Occipital lobe (tissue), 1 donor: ENCODE measurements at regions not wholly inside any gene's neighbourhood (a gene's known extent, or its start where the extent isn't known, plus 50 kb on each side); places are given as distances from the start of the nearest gene placed in this dataset.

Experiments used
- DNase-seq: peaks from one replicate; lab custom pipeline; 2025; lab: John Stamatoyannopoulos, UW

- DNase-seq = no peak
Observed at GRCh38 chr6:104325341-104326172, 534.2 kb downstream of the HACE1 start.

- no peak for DNase-seq
Observed at GRCh38 chr6:104324301-104324700, 535.4 kb downstream of the HACE1 start.

DNA sequence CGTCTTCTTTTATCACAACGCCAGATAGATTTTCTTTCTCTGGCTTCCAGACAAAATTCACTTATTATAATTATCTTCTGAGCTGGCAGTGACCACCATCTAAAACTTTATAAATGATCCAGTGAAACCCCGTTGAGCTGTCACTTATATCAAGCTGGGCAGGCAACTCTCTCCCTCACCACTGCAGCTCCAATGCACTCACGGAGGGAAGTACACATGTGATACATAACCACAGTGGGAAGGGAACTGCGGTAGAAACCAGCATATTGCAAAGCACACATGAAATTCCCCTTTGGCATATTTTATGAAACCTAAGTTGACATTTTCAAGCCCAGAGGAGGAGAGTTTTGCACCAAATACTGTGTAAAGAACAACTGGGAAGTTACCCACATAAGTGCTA is 536.9 kb downstream of the HACE1 start:
- DNase-seq = no peak

DNA sequence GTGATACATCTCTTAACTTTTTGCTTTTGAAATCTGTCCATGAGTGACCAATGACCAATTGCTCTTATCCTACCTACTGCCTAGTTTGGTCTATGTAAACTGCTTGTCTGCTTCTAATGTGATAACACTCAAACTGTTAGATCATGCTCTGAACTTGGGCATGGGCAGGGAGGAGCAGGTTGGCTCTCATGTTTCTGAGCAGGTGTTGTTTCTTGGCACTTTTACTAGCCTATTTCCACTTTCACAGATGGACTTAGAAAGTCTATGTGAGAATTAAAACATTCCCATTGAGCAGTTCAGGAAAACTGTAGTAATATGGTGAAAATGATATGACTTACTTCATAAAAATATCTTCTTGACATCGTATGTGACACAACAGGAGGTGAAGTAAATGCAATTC is 538.4 kb downstream of the HACE1 start:
- no peak for DNase-seq

DNA sequence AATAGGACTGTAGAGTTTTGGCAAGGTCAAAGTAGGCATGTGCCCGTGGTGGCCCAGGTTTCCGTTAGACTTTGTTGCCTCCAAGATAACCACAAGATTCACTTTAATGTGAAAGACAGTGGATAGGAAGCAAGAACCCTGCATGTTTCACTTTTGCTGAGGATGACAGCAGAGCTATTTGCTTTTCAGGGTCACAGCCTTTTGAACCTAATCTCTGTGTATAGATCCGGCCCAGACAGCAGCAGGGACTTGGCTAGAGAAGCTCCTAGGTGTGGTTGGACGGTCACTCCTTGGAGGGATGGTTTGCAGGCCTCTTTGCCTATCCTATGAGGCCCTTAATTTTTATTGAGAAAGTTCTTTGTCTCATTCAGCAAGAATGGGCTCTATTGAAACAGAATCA is 538.8 kb downstream of the HACE1 start:
- DNase-seq = no peak

GRCh38 chr6:104312851-104313250 is 546.9 kb downstream of the HACE1 start:
- no peak for DNase-seq

- DNase-seq = no peak
Observed at GRCh38 chr6:104306211-104306610, 553.5 kb downstream of the HACE1 start.

DNA sequence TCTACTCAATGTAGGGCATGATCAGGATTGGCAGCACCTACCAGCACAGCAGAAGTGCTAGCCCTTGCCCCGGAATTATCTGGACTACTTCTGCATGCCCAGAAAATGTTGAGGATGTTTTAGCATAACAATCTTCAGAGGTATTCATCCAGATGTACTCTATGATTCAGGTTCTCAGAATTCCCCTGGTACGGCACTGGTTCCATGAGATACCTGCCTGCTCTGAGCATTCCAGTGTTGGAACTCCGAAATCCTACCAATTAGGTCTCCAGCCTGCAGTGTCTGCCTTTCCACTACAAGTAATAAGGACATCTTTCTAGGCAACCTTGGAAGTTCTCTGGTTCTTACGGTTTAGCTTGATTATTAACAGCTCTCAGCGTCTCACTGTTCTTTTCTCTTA is 554.5 kb downstream of the HACE1 start:
- DNase-seq = no peak

- no peak for DNase-seq
Observed at GRCh38 chr6:104301951-104302350, 557.8 kb downstream of the HACE1 start.

- DNase-seq = no peak
Observed at GRCh38 chr6:104286641-104287040, 573.1 kb downstream of the HACE1 start.

DNA sequence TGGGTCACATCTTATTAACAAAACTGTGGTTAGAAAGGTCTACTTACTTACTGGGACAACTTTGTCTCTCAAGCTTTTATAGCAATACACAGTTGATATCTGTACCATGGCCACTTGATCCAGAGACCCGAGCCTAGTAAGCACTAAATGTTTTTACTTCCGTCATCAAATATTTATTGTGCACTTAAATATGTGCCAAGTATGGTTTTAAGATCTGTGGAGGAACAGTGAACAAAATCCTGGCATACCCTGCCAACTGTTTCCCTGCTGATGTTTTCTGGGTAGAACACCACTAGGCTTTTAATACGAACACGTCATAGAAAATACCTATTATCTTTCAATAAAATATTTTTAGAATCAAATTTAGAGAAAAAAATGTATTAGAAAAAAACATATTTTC is 574.8 kb downstream of the HACE1 start:
- no peak for DNase-seq

- no peak for DNase-seq
Observed at GRCh38 chr6:104282581-104282980, 577.1 kb downstream of the HACE1 start.

GRCh38 chr6:104281370-104281769 is 578.3 kb downstream of the HACE1 start:
- no peak for DNase-seq

DNA sequence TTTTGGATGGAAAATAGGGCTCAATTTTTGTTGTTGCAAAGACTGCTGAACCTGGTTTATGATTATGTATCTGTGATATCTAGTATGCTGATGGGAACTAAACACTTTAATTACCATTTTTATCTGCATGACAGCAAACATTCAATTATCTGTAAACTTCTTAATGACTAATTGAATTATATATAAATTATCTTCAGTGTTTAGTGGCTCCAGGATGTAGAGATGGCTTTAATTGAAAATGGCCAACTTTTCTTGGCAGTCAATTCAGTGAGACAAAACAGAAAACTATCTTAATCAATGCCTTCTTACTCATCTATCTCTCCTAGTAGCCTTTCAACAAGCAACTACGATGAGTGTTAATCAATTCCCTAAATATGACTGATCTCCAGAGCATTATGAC is 591.3 kb downstream of the HACE1 start:
- no peak for DNase-seq

DNA sequence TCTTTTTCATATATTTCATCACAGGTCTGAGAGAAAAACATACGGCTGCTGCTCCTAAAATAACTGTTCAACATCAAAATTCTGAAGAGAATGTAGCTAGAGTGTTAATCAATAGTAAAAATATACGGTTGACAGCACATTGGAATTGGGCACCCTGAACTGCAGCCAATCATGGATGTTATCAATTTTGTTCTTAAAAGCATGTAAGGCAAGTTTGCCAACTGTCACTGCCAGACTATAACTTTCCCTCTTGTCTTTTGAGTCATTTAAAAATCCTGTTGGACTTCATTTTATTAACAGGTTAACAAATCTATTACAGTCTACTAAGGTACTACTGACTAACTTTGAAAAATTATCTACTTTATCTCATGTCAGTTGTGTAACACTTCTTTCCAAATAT is 592.8 kb downstream of the HACE1 start:
- DNase-seq = no peak

DNA sequence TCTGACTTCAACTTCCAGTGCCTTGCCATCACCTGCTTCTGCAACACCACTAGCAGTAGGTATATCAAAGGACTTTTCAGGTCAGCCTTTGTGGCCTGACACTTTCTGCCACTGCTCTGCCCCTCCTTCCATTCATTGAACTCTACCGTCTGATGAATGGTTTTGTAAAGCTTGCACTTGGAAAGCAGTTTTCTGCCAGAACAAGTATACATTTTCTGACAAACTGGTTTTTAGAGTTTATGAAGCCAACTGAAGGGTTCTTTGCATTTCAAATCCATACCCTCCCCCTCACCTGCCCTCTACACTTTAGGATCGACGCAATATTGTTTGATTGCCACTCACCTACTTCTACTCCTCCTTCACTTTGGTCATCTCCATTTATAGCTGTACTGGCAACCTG is 603.1 kb downstream of the HACE1 start:
- no peak for DNase-seq

GRCh38 chr6:104253236-104253635 is 606.5 kb downstream of the HACE1 start:
- no peak for DNase-seq

DNA sequence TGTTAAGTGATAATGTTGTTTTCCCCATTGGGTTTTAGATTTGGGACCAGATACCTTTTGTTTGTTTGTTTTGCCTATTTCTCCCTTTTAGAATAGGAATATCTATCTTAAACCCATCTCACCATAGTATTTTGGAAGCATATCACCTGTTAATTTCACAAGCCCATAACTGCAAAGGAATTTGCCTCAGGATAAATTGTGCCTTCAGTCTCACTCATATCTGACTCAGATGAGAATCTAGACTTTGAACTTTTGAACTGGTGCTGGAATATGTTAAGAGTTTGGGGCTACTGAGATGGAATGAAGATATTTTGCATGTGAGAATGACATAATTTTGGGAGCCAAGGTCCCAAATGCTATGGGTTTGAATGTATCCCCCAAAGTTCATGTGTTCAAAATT is 607.4 kb downstream of the HACE1 start:
- no peak for DNase-seq

DNA sequence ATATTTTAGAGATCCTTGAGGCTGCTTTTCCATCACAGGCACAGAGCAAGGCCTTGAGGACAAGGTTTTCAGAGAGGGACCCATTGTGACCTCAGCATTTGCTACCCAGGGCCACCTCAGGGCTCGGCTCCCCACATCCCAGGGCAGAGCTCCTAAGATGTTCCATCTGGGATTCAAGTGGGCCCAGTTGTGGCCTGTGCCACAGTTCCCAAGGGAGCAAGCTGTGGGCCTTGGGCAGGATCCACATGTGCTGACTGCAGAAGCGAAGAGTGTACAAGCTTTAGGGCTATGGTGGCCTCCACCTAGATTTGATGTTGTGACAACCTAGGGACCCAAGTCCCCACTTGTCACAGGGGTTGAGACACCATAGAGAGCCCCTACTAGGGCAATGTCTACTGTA is 608.1 kb downstream of the HACE1 start:
- DNase-seq = no peak

DNA sequence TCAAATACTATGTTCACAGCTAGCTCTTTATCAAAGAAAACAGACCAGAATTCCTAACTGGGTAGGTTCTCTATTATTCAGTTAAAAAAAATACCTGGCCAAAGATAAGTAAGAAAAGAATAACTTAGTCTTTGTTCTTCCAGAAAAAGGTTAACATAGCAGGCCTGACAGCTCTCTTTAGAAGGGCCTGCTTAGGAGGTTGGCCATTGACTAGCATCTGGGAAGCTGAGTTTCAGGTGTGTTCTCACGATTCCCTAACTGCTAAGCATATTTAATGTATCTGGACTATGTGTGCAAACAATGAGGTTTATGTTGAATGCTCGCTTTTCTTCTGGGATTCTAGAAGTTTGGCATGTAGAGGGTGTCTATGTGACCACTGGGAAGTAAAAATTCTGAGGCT is 618.9 kb downstream of the HACE1 start:
- DNase-seq = no peak

GRCh38 chr6:104239971-104240370 is 619.7 kb downstream of the HACE1 start:
- no peak for DNase-seq

DNA sequence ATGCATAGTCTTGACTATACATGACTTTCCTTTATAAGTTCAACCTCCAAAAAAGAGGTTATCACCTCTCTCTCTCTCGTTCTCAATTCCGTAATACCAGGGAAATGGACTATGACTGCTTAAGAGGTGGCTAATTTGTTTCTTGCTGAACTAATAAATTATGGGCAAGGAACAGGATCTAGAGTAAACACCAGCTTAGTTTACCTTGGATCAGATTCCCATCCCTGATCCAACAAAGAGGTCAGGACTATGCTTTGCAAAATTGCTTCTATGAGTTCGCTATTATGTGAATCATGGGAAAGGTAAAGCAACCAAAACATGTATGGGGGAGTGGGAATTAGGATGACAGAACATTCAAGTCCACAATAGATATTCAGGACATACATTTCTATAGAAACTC is 630.7 kb downstream of the HACE1 start:
- no peak for DNase-seq

- DNase-seq = no peak
Observed at GRCh38 chr6:104227508-104227907, 632.2 kb downstream of the HACE1 start.
